ENCODE measurements at regions not wholly inside any gene's neighbourhood (a gene's known extent, or its start where the extent isn't known, plus 50 kb on each side); places are given as distances from the start of the nearest gene placed in this dataset.

DNA sequence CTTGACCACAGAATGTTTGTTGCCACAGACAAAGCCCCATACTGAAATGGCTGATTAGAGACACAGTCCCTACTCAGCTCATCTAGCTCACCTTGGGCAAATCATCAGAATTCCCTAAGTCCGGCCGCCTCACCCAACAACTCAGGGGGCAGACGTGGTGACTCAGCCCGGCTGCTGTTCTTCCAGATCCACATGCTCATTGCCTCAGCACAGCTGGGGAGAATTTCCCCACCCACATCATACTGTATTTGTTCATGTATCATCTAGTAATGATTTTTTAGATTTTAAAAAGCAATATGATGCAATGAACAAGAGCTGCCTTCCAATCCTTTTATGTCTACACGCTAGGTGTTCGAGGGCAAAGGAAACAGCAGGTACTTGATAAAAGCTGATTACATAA lies 333.8 kb upstream of the TENM3 start:
- no peaks in the 10 kb centered on the region for H3K27me3 ChIP-seq (replicated peaks; ENCODE audit: insufficient read depth, low read depth, low read length, poor library complexity)
- TF ChIP-seq EZH2 (IDR thresholded peaks at IDR 0.05; ENCODE audit: borderline replicate concordance, low read depth, low read length, poor library complexity, severe bottlenecking): no peak
- TF ChIP-seq, protein P1, sequence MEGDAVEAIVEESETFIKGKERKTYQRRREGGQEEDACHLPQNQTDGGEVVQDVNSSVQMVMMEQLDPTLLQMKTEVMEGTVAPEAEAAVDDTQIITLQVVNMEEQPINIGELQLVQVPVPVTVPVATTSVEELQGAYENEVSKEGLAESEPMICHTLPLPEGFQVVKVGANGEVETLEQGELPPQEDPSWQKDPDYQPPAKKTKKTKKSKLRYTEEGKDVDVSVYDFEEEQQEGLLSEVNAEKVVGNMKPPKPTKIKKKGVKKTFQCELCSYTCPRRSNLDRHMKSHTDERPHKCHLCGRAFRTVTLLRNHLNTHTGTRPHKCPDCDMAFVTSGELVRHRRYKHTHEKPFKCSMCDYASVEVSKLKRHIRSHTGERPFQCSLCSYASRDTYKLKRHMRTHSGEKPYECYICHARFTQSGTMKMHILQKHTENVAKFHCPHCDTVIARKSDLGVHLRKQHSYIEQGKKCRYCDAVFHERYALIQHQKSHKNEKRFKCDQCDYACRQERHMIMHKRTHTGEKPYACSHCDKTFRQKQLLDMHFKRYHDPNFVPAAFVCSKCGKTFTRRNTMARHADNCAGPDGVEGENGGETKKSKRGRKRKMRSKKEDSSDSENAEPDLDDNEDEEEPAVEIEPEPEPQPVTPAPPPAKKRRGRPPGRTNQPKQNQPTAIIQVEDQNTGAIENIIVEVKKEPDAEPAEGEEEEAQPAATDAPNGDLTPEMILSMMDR (conservative IDR thresholded peaks at IDR 0.05; ENCODE audit: low read depth, low read length): no peak
- H3K36me3 ChIP-seq (ENCODE audit: insufficient read depth, low read length, poor library complexity, severe bottlenecking): no peaks in the 10 kb centered on the region
- ChIA-PET POLR2A (ENCODE audit: low non-redundant PET) (no interaction called here), CTCF (no interaction called here)
- H3K9me3 ChIP-seq (ENCODE audit: low read depth, low read length, poor library complexity, severe bottlenecking): no peaks in the 10 kb centered on the region
- no peaks in the 10 kb centered on the region for H3K4me1 ChIP-seq (ENCODE audit: insufficient read depth, low read length, poor library complexity, severe bottlenecking)
- BruUV-seq (replicated peaks): no TSS peak
- no peak for DNase-seq (ENCODE audit: low spot score)
- intact Hi-C loops (cut with micrococcal nuclease; ENCODE audit: unreplicated experiment): no loop called here
- no peak overlapping the region for H3K27ac ChIP-seq (ENCODE audit: low read depth, low read length, poor library complexity, severe bottlenecking)
- H3K4me3 ChIP-seq (ENCODE audit: low read depth, low read length, poor library complexity, severe bottlenecking): no peak overlapping the region

DNA sequence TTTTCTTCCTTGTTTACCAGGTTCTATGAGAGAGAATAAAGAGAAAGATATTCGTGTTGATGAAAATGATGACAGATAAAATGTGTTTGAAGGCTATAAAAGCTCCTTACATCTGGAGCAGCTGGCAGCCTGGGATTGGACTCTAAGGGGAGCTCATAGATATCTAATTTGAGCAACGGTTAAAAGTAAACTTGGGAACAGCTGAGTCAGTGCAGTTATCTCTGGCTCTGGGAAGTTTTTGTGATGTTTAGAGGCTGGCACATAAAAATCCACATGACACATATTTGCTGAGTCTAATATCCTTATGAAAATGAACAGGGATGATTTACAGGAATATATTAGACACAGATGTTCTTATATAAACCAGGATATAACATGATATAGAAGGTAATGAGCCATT lies 331.8 kb upstream of the TENM3 start:
- intact Hi-C loops (cut with micrococcal nuclease; ENCODE audit: unreplicated experiment): no loop called here
- Histone ChIP-seq H3K36me3 (ENCODE audit: insufficient read depth, low read length, poor library complexity, severe bottlenecking) (no peaks in the 10 kb centered on the region), H3K4me3 (ENCODE audit: low read depth, low read length, poor library complexity, severe bottlenecking) (no peak overlapping the region), H3K4me1 (ENCODE audit: insufficient read depth, low read length, poor library complexity, severe bottlenecking) (no peaks in the 10 kb centered on the region), H3K9me3 (ENCODE audit: low read depth, low read length, poor library complexity, severe bottlenecking) (no peaks in the 10 kb centered on the region), H3K27me3 (replicated peaks; ENCODE audit: insufficient read depth, low read depth, low read length, poor library complexity) (no peaks in the 10 kb centered on the region), H3K27ac (ENCODE audit: low read depth, low read length, poor library complexity, severe bottlenecking) (no peak overlapping the region)
- CTCF ChIA-PET: no interaction called here
- TF ChIP-seq EZH2 (IDR thresholded peaks at IDR 0.05; ENCODE audit: borderline replicate concordance, low read depth, low read length, poor library complexity, severe bottlenecking): no peak
- TF ChIP-seq, protein P1 (conservative IDR thresholded peaks at IDR 0.05; ENCODE audit: low read depth, low read length): no peak
- no TSS peak for BruUV-seq (replicated peaks)
- no peak for DNase-seq (ENCODE audit: low spot score)
- POLR2A ChIA-PET (ENCODE audit: low non-redundant PET): no interaction called here

DNA sequence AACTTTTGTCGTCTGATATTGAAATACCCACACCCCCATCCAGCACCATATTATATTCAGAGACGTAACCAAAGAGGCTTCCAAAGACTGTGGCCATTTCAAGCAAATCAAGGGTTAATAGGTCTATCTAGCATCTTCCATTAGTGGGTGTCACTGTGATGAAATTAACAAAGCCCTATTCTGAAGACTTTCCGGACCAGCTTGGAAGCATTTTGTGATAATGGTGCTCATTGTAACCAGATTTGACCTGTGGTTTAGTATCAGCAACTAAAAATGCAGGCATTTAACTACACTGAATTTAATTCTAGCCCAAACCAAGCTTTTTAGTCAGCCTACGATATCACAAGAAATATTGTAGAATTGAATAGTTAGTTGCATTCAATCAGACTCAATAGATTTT lies 309.7 kb upstream of the TENM3 start:
- ChIA-PET POLR2A (ENCODE audit: low non-redundant PET) (no interaction called here), CTCF (no interaction called here)
- no peak for TF ChIP-seq EZH2 (IDR thresholded peaks at IDR 0.05; ENCODE audit: borderline replicate concordance, low read depth, low read length, poor library complexity, severe bottlenecking)
- TF ChIP-seq, protein P1 (conservative IDR thresholded peaks at IDR 0.05; ENCODE audit: low read depth, low read length): no peak
- Histone ChIP-seq H3K36me3 (ENCODE audit: insufficient read depth, low read length, poor library complexity, severe bottlenecking) (no peaks in the 10 kb centered on the region), H3K27ac (ENCODE audit: low read depth, low read length, poor library complexity, severe bottlenecking) (no peak overlapping the region), H3K4me1 (ENCODE audit: insufficient read depth, low read length, poor library complexity, severe bottlenecking) (no peaks in the 10 kb centered on the region), H3K9me3 (ENCODE audit: low read depth, low read length, poor library complexity, severe bottlenecking) (no peaks in the 10 kb centered on the region), H3K27me3 (replicated peaks; ENCODE audit: insufficient read depth, low read depth, low read length, poor library complexity) (no peaks in the 10 kb centered on the region), H3K4me3 (ENCODE audit: low read depth, low read length, poor library complexity, severe bottlenecking) (no peak overlapping the region)
- no peak for DNase-seq (ENCODE audit: low spot score)
- intact Hi-C loops (cut with micrococcal nuclease; ENCODE audit: unreplicated experiment): no loop called here
- no TSS peak for BruUV-seq (replicated peaks)
